Retinal pigment epithelial cell (primary cell): ENCODE measurements at regions not wholly inside any gene's neighbourhood (a gene's known extent, or its start where the extent isn't known, plus 50 kb on each side); places are given as distances from the start of the nearest gene placed in this dataset.

Experiments
- DNase-seq: peaks from one replicate; pipeline ENCODE4 v3.0.0-alpha.2; 2010; ENCODE audit warnings: low read depth
- H3K4me3 ChIP-seq: 2 replicates; pipeline ENCODE4 v1.5.1; 2011; ENCODE audit warnings: mild to moderate bottlenecking, low read length, control low read depth, moderate library complexity
- CTCF ChIP-seq: conservative IDR thresholded peaks from 2 replicates; pipeline ENCODE4 v1.5.1; 2011; ENCODE audit warnings: low read depth, low read length, control low read depth, inconsistent platforms

GRCh38 chr12:127623362-127623761 is 643.6 kb upstream of the TMEM132C start:
- no peak for DNase-seq
- H3K4me3 ChIP-seq = no peak overlapping the region
- no peak for TF ChIP-seq CTCF

DNA sequence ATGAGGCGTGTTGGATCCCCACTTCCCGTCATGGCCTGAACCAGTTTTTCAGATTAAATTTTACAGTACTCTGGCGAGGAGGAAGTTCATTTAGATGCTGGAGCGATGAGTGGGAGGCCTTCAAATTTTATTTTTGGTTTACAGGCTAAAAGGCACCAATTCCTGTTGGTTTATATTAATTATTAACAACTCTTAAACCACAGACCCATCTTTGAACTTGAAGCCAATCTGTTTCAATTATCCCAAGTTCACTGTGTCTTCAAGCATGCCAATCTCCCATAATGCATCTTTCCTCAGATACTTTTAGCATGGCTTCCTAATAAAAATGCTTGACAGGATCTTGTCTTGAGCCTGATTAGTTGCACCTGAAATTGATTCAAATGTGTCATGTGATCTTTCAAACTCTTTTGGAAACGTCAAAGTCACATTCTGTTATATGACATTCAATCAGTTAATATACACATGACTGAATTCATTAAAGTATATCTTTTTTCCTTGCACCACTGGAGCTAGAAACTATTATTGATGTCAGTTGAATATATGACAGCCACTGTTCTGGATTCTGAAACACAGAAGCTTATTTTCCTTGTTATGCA is 641.7 kb upstream of the TMEM132C start:
- DNase-seq = no peak
- no peak for TF ChIP-seq CTCF
- no peak overlapping the region for H3K4me3 ChIP-seq

- DNase-seq = no peak
- TF ChIP-seq CTCF = no peak
- H3K4me3 ChIP-seq = no peak overlapping the region
Observed at GRCh38 chr12:127628645-127629044, 638.3 kb upstream of the TMEM132C start.

DNA sequence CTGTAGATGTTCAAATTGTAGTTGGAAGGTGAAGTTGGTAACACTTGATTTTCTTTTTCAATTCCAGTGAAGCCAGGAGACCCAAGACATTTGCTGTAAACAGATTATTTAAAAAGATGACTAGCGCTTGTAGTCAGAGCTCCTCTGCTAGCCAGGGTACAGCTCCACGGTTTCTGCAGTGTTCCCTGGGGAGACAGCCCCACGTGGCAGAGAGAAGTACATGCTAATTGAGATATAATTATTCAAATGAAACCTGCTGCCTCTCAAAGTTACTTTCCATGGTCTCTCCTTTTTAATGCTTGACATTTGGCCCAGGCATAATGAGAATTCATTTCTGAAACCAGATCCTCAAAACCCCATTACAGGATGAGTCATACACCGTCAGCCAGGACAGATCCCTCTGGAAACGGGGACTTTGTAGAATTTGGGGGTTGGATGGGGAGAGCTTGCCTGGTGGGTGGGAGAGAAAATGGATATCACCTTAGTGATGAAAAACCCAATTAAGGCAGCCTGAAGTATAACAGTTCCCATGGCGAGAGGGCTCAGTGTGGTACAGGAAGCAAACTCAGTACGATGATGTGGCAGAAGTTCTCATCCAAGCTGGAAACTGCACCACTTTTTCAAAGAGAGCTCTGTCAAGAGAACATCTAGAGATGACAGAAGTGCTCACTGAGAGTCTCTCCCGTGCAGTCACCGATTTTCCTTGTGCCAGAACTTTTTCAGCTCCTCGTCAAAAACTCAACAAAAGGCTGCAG is 637.7 kb upstream of the TMEM132C start:
- no peak for TF ChIP-seq CTCF
- no peak for DNase-seq
- H3K4me3 ChIP-seq = no peak overlapping the region

- no peak overlapping the region for H3K4me3 ChIP-seq
- TF ChIP-seq CTCF = no peak
- DNase-seq = no peak
Observed at GRCh38 chr12:127632461-127632860, 634.5 kb upstream of the TMEM132C start.

DNA sequence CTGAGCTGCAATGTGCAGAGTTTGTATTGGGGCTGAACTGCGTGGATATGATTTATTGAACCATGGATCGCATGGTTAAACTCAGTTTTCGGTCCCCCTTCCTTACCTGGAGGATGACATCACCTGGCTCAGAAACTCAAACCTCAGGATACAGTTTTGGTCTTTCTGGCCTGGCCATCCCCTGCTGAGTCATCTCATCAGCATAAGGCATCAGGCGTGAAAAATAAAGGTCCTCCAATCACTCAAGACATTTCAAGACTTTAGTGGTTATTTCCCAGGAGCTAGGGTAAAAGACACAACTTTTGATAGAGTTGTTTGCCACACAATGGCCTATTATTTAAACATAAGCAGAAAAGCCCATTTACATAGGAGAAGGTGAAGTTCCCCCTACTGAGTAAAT is 631.1 kb upstream of the TMEM132C start:
- TF ChIP-seq CTCF = no peak
- no peak for DNase-seq
- no peak overlapping the region for H3K4me3 ChIP-seq

DNA sequence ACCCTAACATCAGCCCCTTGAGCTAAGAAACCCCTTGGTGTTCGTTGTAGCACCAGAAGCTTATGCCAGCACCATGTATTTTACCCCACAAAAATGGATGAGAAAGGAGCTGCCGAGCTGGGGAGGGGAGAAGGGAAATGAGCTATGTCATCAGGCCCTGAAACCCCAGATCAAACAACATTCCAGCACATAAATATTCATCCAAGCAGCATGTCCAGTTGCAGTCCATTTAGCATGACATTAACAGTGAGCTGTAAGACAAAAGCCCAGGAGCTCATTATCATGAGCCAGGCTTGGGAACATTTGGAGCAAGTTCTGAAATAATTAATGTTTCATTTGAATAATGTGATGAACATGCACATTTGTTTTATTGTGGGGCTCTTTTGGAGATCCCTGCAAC is 630.1 kb upstream of the TMEM132C start:
- H3K4me3 ChIP-seq = no peak overlapping the region
- TF ChIP-seq CTCF = no peak
- DNase-seq = no peak
